SIG-M5 treated with dmso at 0.1 percent for 504 hours (cell line): ENCODE measurements at regions not wholly inside any gene's neighbourhood (a gene's known extent, or its start where the extent isn't known, plus 50 kb on each side); places are given as distances from the start of the nearest gene placed in this dataset.
A peak's percentile ranks its signal among the peaks of the same experiment; 100 is the strongest.
"Not testable (repeated sequence)": the region's sequence is repeated elsewhere in the genome, so short reads cannot be mapped to it uniquely, and the experiment has no call there.

Experiments used
- DNase-seq: peaks from one replicate; lab custom pipeline; 2025; ENCODE audit not compliant: unreplicated experiment; lab: John Stamatoyannopoulos, UW

- DNase-seq: no peak
These were observed 237.0 kb upstream of the RASA1 start for GRCh38 chr5:87030699-87031098.

- no peak for DNase-seq
These were observed 233.1 kb upstream of the RASA1 start for GRCh38 chr5:87034557-87034956.

- DNase-seq: no peak
These were observed 225.1 kb upstream of the RASA1 start for GRCh38 chr5:87042554-87042953.

GRCh38 chr5:87048156-87048555, 219.5 kb upstream of the RASA1 start:
- peak; percentile 32 for DNase-seq

- DNase-seq: not testable (repeated sequence)
These were observed 218.7 kb upstream of the RASA1 start for GRCh38 chr5:87049012-87049411.

GRCh38 chr5:87051502-87052113, 216.1 kb upstream of the RASA1 start:
- peak; percentile 82 for DNase-seq

GRCh38 chr5:87053146-87053545, 214.5 kb upstream of the RASA1 start:
- DNase-seq: peak; percentile 74

GRCh38 chr5:87054821-87055220, 212.9 kb upstream of the RASA1 start:
- no peak for DNase-seq

GRCh38 chr5:87061046-87061445, 206.6 kb upstream of the RASA1 start:
- DNase-seq: no peak

- DNase-seq: no peak
These were observed 198.4 kb upstream of the RASA1 start for GRCh38 chr5:87069311-87069710.

- DNase-seq: peak; percentile 37
These were observed 197.6 kb upstream of the RASA1 start for GRCh38 chr5:87069974-87070608.

GRCh38 chr5:87074072-87074471, 193.6 kb upstream of the RASA1 start:
- DNase-seq: no peak

- DNase-seq: peak; percentile 47
These were observed 192.6 kb upstream of the RASA1 start for GRCh38 chr5:87074934-87075541.

- DNase-seq: no peak
These were observed 191.3 kb upstream of the RASA1 start for GRCh38 chr5:87076411-87076810.

GRCh38 chr5:87076931-87077330, 190.8 kb upstream of the RASA1 start:
- no peak for DNase-seq

GRCh38 chr5:87079219-87079618, 188.5 kb upstream of the RASA1 start:
- no peak for DNase-seq

GRCh38 chr5:87081016-87081415, 186.7 kb upstream of the RASA1 start:
- peak; percentile 78 for DNase-seq

- DNase-seq: peak; percentile 98
These were observed 185.9 kb upstream of the RASA1 start for GRCh38 chr5:87081511-87082372.

GRCh38 chr5:87094347-87094746, 173.3 kb upstream of the RASA1 start:
- DNase-seq: no peak

GRCh38 chr5:87094833-87095232, 172.8 kb upstream of the RASA1 start:
- no peak for DNase-seq

GRCh38 chr5:87095787-87096186, 171.9 kb upstream of the RASA1 start:
- no peak for DNase-seq

GRCh38 chr5:87097664-87098063, 170.0 kb upstream of the RASA1 start:
- DNase-seq: no peak
